ENCODE measurements at regions not wholly inside any gene's neighbourhood (a gene's known extent, or its start where the extent isn't known, plus 50 kb on each side); places are given as distances from the start of the nearest gene placed in this dataset.

GRCh38 chr3:28134792-28135375 is 106.5 kb upstream of the CMC1 start:
- TF ChIP-seq SRSF4 (IDR thresholded peaks at IDR 0.05; ENCODE audit: low read depth, low read length, poor library complexity, severe bottlenecking) = no peak
- no peak for TF ChIP-seq POLR2A (IDR thresholded peaks at IDR 0.05; ENCODE audit: insufficient read depth in 1 of 2, low read depth in 2 of 2, low read length in 2 of 2)
- no peak for TF ChIP-seq ZSCAN20 (CRISPR knock-in tag; IDR thresholded peaks at IDR 0.05; ENCODE audit: borderline replicate concordance)
- TF ChIP-seq TBP (CRISPR knock-in tag; IDR thresholded peaks at IDR 0.05) = no peak
- TF ChIP-seq STAT5B (CRISPR knock-in tag; IDR thresholded peaks at IDR 0.05) = no peak

Data from HepG2 (cell line).